Left hindlimb (tissue), 1 donor: ENCODE measurements at regions not wholly inside any gene's neighbourhood (a gene's known extent, or its start where the extent isn't known, plus 50 kb on each side); places are given as distances from the start of the nearest gene placed in this dataset.

Experiments used
- DNase-seq: peaks from one replicate; pipeline ENCODE4 v3.0.0-alpha.2; 2018

DNA sequence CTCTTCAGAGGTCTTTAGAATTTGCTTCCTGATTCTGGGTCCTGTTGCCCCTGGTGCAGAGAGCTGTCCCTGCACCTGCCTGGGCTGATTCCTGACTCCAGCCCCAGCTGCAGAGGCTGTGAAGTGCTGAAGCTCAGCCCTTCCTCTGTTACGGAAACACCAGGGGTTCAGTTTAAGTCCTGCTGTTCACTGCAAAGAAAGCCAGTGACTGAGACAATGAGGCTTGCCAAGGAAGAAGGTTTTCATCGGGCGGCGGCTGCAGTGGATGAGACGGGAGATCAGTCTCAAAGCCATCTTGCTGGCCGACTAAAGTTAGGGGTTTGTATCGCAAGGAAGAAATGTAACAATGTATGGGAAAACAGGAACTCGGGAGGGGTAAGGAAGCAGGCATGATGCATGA is 142.4 kb upstream of the ZNF236 start:
- DNase-seq: no peak

DNA sequence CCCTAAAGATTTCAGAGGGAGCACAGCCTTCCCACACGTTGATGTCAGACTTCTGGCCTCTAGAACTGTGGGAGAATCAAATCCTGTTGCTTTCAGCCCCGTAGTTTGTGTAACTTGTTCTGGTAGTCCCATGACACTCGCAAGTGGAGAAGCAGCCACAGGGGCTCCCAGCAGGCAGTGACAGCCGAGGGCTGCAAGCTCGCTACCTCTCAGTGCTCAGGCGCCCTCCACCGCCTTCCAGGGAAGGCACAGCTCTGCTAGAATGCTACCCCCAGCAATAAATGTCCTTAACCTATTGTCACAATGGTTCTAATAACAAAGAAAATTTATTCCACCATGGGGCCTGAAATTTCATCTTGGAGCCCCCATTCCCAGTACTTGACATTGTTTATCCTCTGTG is 143.1 kb upstream of the ZNF236 start:
- DNase-seq: no peak

DNA sequence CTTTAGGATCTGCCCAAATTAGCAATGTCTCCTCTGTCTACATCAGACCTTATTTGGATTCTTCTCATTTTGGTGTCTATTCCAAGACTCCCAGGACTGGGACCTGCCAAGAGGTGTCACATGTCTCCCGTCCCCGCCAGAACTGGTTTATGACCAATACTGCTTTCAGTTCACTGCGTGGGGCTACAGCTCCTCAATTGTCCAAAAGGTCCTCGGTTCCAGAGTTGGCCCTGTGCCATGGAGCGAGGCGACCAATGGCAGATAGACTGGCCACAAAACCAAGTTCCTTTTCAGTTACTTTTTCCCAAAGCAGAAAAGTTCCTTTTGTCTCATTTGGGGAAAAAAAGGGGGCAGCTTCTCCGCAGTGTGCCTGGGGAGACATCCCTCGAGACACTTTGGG is 144.1 kb upstream of the ZNF236 start:
- no peak for DNase-seq

DNA sequence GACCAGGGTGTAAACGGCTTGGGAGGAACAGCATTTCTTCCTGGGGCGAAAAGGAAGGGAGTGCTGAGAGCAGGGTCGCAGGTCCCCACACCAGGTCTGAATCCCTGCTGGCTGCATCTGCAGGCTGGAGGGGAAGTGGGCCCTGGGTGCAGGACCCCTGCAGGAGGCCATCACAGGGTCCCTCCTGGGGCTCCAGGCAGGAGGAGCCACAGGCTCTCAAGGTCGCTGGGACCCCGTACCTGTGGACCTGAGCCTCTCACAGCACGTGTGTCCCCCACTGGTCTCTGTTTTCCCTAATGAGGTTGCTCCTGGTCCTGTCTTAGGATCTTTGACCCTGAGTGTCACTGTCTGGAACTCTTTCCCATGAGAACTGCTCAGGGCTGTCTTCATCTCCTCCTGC is 147.8 kb upstream of the ZNF236 start:
- no peak for DNase-seq

DNA sequence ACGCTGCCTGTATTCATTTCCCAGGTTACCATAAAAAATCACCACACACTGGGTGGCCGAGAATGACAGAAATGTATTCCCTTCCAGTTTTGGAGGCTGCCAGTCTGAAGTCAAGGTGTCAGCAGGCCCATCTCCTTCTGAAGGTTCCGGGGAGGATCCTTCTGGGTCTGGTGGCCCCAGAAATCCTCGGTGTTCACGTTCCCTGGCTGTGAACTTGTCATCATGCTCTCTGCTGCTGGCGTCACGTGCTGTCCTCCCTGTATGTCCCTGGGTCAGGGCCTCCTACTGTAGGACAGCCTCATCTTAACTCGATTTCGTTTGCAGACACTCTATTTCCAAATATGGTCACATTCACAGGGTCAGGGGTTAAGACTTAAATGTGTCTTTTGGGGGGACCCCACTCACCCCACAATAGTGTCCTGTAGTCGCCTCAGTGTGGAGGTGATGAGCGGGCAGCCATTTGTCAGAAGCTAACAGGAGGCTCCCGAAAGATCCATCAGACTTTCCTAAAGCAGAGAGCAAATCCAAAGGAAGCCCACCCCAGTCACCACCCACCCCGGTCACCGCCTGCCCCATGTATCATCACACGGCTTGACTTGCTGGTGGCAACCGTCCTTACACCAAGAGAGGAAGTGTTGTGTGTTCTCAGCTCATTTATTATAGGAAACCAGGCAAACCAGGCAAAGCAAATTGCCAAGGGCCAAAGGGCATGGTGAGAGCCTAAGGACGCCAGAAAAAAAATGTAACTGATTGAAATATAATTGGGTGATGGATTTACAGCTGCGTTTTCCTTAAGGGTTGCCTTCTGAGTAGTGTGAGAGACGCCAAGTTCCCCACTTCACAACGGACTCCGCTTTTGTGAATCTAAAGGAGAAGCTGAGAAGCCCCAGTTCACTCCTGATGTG is 148.8 kb upstream of the ZNF236 start:
- DNase-seq: no peak

DNA sequence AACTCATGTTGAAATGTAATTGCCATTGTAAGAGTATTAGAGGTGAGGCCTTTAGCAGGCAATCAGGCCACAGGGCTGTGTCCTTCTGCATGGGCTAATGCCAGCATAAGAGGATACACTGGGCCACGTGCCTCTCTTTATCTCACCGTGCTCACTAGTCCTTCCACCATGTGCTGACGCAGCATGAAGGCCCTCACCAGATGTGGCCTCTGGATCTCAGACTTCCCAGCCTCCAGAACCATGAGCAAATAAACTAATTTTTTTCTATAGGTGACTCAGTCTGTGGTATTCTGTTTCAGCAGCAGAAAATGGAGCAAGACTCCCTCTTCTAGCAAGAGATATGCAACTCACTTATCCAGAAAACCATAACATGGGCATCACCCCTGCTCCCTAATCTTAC is 149.7 kb upstream of the ZNF236 start:
- no peak for DNase-seq

DNA sequence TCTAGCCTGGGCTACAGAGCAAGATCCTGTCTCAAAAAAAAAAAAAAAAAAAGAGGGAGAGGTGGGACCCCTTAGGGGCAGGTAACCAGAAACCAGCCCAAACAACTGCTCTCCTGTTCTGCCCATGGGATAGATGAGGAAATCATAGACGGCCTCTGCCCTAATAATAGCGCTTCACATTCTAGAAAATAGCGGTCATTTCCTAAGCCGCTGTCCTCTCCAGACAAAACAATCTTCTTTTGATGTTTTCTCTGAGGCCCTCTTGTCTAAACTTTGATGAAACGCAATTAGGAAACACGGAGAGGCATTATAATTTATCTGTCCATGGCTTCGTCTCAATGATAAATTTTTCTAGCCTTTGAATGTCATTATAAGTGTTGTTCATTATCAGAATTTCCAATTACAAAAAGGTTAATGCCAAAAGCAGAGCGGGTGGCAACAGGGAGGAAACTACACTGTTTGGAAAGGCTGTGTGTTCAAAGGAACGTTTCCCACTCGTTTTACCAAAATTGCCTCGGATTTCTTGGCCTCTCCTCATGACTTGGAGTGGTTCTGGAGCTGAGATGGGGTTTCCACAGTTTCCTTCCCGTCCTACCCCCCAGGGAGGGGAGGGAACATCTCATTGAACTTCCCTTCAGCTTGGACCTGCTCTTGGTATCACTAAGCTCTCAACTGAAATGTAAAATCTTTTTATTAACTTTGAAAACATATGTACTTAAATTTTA is 151.6 kb upstream of the ZNF236 start:
- no peak for DNase-seq

DNA sequence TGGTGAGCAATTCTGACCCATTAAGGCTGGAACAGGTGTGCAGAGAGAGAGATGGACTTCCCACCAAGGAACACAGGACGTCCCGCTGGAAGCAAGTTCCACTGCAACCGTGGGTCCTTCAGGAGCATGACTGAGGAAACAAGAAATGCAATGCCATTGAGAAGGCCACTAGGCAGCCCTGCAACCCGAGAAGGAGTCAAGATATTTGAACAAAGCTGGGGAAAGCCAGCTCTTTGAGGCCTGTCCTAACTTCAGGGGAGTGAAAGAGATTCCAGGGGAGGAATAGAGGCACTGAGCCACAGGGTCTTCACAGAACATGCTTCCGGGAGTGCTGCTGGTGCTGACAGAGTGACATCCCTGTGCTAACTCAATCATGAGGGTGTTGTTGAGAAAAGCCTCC is 153.8 kb upstream of the ZNF236 start:
- DNase-seq: no peak

DNA sequence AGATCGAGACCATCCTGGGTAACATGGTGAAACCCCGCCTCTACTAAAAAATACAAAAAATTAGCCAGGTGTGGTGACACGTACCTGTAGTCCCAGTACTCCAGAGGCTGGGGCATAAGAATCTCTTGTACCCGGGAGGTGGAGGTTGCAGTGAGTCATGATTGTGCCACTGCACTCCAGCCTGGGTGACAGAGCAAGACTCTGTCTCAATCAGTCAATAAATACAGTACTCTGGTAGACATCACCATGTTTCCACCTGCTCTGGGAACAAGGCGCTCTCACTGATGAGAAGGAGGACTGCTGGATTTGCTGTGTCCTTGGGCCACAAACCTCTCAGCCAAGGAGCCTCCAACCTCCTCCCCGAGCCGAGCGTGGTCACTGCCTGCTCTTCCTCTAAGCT is 154.2 kb upstream of the ZNF236 start:
- DNase-seq: no peak

DNA sequence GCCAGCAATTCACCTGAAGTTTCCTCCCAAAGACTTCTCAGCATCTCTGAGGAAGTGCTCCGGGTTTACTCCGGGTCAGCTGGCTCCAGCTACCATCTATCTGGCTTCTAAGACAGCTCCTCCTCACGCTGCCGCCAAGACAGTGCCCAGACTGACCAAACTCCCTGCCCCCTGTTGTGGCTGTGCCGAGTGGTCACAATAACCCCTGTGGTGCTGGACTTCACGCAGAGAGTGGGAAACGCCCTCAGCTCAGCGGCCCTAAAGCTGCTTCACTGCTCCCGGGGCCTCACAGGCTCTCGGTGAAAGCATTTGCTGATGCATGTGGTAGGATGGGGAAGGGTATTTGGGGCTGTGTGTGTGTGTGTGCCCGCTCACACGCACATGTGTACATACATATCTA is 154.8 kb upstream of the ZNF236 start:
- no peak for DNase-seq

DNA sequence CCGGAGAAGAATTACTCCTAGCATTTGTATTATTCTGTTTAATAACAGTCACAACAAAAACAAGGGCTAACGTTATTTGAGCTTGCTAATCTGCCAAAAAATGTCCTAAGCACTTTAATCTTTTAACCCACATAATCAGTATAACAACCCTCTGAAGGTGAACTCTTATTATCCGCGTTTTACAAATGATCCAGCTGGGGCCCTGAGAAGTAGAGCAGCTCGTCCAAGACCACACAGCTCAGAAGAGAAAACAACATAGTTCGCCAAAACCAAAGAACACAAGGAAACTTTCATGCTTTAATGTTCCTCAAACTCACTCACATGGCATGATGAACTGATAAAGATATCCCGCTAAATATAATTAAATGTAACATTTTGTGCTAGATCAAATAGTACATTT is 159.7 kb upstream of the ZNF236 start:
- no peak for DNase-seq

DNA sequence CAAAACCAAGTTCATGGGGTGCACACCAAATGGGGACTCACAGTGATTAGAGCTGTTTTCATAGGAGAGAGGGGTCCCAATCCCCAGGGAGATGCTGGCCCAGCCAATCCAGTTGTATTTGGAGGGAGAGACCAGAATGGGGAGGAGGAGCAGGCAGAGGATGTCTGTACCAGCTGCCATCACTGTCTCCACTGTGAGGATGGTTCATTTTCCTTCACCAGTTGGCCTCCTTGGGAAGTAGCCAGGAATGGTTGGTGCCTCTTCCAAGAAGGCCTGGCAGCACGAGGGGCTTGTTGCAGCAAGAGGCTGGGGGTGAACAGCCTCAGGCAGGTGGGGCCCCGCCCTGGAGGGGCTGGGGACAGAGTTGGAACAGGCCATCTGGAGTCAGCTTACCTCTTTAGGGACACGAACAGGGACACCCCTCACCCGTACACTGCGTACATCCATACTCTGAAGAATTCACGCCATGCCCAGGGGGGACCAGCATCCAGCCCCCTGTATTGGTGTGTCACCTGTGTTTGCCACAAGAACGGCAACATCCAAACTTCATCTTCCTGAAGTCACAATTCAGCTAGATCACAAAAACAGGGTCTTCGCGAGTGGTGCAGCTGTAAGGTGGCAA is 161.7 kb upstream of the ZNF236 start:
- DNase-seq: no peak

DNA sequence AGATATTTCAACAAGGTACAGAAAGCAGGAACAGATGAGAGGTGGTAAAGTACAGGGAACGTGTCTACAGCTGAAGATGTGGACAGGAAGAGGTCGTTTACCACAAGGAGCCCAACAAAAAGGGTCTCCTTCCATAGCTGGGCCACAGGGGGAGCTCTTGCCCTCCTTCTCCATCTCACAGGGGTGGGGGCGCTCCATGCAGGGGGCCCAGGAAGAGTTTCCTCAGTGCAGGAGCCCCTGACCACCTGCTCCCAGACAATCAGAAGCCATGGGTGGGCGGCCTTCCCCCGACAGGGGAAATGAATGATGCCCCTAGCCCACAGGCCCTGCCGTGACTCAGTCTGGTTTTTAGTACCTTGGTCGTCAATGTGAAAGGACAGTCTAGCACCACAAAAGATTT is 163.6 kb upstream of the ZNF516 start:
- no peak for DNase-seq

DNA sequence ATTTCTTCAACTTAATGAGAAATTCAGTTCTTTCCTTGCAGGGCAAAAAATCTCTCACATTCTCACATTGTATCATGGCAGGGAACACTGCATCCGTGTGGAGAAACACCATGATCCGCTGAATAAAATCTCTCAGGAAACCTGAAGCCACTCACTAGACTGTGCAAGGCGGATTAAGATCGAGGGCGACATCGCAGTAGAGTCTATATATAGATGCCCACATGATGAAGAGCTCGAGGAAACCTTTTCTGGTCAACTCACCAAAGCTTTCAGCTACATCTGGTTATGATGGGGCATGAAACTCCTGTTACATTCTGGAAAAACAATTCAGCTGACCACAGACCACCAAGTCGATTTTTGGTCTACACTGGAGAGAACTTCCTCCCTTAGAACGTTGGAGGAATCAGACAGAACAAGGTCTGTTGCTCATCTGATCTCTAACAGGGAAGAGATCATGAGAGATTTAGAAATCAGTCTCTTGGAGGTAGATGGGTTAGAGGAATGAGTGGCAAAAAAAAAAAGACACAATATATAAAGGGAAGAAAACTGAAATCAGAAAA is 162.9 kb upstream of the ZNF516 start:
- DNase-seq: no peak

DNA sequence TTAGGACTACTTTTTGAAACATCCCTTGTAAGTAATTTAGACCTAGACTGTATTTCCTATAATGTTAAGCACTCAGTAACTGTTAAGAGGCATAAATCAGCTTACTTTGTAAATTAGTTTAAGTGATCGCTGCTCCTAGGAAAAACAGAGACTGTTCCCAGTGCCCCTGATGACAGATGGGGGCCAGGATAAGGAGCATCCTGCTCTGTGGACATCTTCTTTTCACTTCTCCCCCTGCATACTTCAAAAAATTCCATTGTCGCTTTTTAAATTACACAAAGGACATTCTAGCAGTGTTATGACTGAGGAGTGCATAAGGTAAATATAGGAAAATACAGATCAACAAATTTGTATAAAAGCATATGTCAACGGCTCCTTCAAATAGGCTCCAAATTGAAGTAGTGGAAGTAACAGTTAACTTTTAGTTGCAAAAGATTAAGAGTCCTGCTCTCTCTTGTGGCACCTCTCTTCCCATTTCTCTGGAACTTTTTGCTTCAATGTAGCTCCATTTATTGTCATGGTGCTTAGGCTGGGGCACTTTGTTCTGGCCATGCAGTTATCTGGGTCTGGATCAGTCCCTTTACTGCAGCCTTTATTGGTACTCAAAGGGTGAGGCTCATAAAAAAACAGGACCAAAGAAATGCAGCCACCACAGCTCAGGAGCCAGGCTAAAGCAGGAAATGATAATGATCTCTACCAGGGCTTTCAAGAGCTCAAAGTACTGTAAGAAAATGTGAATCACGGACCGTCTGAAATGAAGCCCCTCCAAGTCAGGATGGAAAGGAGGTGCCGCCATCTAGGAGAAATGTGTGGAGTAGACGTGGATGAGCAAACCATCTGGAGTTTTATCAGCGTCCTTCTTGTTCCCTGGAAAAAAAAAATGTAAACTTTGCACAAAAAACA is 162.1 kb upstream of the ZNF516 start:
- DNase-seq: no peak

DNA sequence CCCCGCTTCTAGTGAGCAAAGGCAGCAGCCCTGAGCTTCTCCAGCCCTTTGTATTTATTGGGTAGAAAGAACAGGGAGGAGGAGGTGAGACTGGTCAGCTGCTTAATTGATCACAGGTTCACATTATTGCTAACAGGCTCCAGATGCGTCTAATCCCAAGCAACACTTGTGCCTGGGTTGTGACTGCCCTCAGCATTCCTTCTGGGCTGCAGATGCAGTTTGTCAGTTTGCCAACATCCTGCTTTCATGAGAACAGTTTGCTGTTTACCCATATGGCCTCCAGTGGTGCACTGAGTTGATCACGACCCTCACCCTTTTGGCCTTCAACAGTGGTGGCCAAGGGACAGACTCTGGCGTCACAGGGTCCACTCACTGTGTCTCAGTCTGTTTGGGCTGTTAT is 159.5 kb upstream of the ZNF516 start:
- DNase-seq: no peak

DNA sequence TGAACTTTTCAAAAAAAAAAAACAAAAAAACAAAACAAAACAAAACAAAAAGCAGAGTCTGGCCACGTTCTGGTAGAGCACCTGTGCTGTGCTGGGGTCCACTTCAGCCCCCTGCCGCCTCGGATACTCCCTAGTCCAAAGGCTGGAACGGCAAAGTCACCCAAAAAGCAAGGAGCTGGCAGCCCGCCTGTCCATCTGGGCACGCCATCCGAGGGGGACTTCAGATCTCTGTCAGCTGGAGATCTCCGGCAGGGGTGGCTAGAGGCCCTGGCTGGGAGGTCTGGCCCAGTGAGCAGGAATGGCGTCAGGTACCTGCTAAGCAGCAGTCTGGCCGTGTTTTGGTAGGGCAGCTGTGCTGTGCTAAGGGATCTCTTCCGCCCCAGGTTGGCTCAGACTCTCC is 152.3 kb upstream of the ZNF516 start:
- DNase-seq: no peak

DNA sequence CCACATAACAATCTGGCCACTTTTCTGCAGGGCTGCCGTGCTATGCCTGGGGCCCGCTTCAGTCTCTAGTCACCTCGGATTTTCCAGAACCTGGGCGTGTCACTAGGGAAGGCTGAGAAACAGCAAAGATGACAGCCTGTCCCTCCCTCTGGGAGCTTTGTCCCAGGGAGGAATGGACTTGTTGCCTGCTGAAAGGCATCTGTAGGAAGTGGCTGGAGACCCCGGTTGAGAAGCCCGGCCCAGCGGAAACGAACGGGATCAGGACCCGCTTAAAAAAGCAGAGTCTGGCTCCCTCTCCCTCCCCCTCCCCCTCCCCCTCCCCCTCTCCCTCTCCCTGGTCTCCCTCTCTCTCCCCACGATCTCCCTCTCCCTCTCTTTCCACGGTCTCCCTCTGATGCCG is 149.5 kb upstream of the ZNF516 start:
- DNase-seq: no peak

DNA sequence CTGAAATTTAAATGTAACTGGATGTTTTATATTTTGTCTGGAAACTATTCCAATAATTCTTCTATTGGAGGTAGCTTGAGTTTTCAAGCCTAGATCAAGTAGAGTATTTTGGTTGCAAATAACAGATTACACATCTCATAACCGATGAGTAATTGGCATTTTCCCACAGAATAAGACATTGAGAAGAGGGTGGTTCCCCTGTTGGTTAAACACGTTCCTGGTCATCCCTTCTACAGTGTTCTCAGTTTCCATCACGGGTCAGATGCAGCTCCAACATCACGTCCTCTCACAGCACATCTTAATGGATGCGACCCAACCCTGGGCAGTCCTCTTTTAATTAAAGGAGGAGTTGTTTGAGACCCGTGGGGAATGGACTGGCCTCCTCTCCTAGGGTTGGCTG is 149.0 kb upstream of the ZNF516 start:
- no peak for DNase-seq

DNA sequence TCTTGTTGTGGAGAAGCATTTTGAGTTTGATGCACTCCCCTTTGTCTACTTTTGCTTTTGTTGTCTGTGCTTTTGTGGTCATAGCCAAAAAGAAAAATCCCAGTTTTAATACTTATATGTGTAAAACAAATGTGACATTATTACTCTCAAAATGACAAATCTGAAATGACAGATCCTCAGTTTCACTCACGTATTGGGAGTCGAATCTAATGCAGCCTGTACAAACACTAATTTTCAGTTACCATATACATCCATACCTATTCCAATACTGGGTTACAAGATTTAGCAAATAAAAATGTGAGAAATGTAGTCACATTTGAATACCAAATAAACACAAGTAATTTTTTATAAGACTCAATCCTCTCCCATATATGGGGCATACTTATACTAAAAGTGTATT is 148.2 kb upstream of the ZNF516 start:
- DNase-seq: no peak

DNA sequence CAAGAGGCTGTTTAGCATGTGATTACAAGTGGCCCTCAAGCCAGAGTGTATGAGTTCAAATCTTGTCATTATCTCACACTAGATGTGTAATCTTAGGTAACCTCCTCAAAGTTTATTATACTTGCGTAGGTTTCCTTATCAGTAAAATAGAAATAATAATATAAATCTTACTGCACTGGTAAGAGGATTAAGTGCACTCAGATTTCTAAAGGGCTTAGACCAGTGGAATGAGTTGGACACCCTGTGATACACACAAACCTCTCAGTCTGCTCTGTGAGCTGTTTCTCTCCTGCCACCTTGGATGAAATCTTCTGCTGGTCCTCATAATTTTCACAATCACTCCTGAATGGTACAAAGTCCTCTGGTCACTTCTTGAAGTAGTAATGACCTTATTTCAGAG is 145.4 kb upstream of the ZNF516 start:
- no peak for DNase-seq

DNA sequence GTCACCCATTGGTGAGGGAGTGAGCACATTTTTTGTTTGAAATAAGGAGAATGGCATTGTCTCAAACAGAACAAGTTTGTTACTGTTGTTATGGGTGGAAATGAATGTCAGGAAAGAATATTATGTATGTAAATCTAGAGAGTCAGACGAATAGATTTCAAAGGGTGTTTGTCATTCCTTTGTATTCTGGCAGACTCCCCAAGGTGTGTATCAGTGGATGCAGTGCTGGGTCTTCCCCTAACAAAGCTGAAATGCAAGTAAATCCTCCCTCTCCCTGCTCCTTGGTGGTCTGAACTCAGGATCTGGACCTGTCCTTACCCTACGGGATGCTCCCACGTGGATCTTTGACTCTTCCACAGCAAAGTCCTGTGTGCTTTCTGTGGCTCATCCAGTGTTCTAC is 139.5 kb upstream of the ZNF516 start:
- no peak for DNase-seq
